Astrocyte (in vitro differentiated cells and primary cell): ENCODE measurements at regions not wholly inside any gene's neighbourhood (a gene's known extent, or its start where the extent isn't known, plus 50 kb on each side); places are given as distances from the start of the nearest gene placed in this dataset.

Experiments
- CTCF ChIP-seq: IDR thresholded peaks from 2 replicates; pipeline ENCODE4 v1.5.1; 2011; ENCODE audit warnings: low read depth, mild to moderate bottlenecking, inconsistent platforms, low read length, moderate library complexity; ENCODE audit not compliant: insufficient read depth
- EZH2 ChIP-seq: IDR thresholded peaks from 2 replicates; pipeline ENCODE4 v1.6.1; 2012; ENCODE audit warnings: mild to moderate bottlenecking, low read length, inconsistent platforms; ENCODE audit not compliant: insufficient read depth

GRCh38 chr2:56448403-56449001 lies 264.7 kb downstream of the CCDC85A start:
- no peak for TF ChIP-seq CTCF
- TF ChIP-seq EZH2, result no peak
